Tibial nerve (tissue), 4 donors: ENCODE measurements at regions not wholly inside any gene's neighbourhood (a gene's known extent, or its start where the extent isn't known, plus 50 kb on each side); places are given as distances from the start of the nearest gene placed in this dataset.

Experiments
- DNase-seq, 2 donors: peaks; one replicate each; pipeline ENCODE4 v3.0.0-alpha.2; 2019; ENCODE audit warnings: low spot score in 2 of 2
- H3K27ac ChIP-seq, 4 donors: fragments of 200-600 bp; sonication (generic) in 3 of 4; one replicate each; pipeline ENCODE4 v1.5.1; 2017 to 2019; ENCODE audit warnings: mild to moderate bottlenecking in 1 of 4
- H3K27me3 ChIP-seq, 2 donors: fragments of 200-600 bp; sonication (generic) in 1 of 2; one replicate each; pipeline versions ENCODE4 v1.5.1 to v1.6.0; 2017 to 2019
- H3K36me3 ChIP-seq, 3 donors: fragments of 200-600 bp; sonication (generic); one replicate each; pipeline ENCODE4 v1.5.1; 2018 to 2019
- H3K4me1 ChIP-seq, 4 donors: fragments of 200-600 bp; sonication (generic) in 3 of 4; one replicate each; pipeline ENCODE4 v1.5.1; 2017 to 2019
- H3K4me3 ChIP-seq, 4 donors: fragments of 200-600 bp; sonication (generic) in 3 of 4; one replicate each; pipeline ENCODE4 v1.5.1; 2017 to 2019; ENCODE audit warnings: mild to moderate bottlenecking in 1 of 4, moderate library complexity in 1 of 4
- H3K9me3 ChIP-seq, 4 donors: fragments of 200-600 bp; sonication (generic) in 3 of 4; one replicate each; pipeline ENCODE4 v1.5.1; 2017 to 2019
- CTCF ChIP-seq, 5 experiments: fragments of 200-600 bp in 3 of 5; fragments of 450-650 bp in 2 of 5; sonication (generic) in 3 of 5; IDR thresholded peaks; one replicate each; pipeline ENCODE4 v1.5.1; 2016 to 2019; ENCODE audit warnings: antibody characterized with exemption in 5 of 5, mild to moderate bottlenecking in 3 of 5, moderate library complexity in 2 of 5
- EP300 ChIP-seq, 2 donors: sonication (generic); formaldehyde crosslinking; IDR thresholded peaks; one replicate each; pipeline ENCODE4 v1.6.1; 2017; ENCODE audit warnings: antibody characterized with exemption in 2 of 2, mild to moderate bottlenecking in 1 of 2
- POLR2A ChIP-seq, 2 donors: fragments of 450-650 bp; IDR thresholded peaks; one replicate each; pipeline ENCODE4 v1.6.1; 2017; ENCODE audit warnings: antibody characterized with exemption in 2 of 2, mild to moderate bottlenecking in 2 of 2, moderate library complexity in 2 of 2
- WGBS, 2 donors: methylation state at CpG; one replicate each; pipeline ENCODE4 v1.1.5; 2018; 5-methylcytosine and 5-hydroxymethylcytosine counted together

- H3K27me3 ChIP-seq: no peaks in the 10 kb centered on the region
- DNase-seq: no peak
- no peak overlapping the region for H3K4me3 ChIP-seq
- H3K27ac ChIP-seq: no peak overlapping the region
- no peak for TF ChIP-seq CTCF (IDR thresholded peaks at IDR 0.05)
- no peak for TF ChIP-seq EP300 (IDR thresholded peaks at IDR 0.05)
- no peaks in the 10 kb centered on the region for H3K9me3 ChIP-seq
- no peaks in the 10 kb centered on the region for H3K36me3 ChIP-seq
- H3K4me1 ChIP-seq: no peaks in the 10 kb centered on the region
Measured at GRCh38 chr15:89007989-89008388, 80.3 kb upstream of the ABHD2 start.

GRCh38 chr15:89009080-89009479 is 79.2 kb upstream of the ABHD2 start:
- Histone ChIP-seq H3K4me1 (no peaks in the 10 kb centered on the region), H3K36me3 (no peaks in the 10 kb centered on the region), H3K9me3 (no peaks in the 10 kb centered on the region), H3K4me3 (no peak overlapping the region), H3K27ac (no peak overlapping the region), H3K27me3 (no peaks in the 10 kb centered on the region)
- DNase-seq: no peak
- WGBS, 2 donors: 86 to 92% methylated on average over 6 of the region's 6 CpGs
- TF ChIP-seq EP300 (IDR thresholded peaks at IDR 0.05) (no peak), POLR2A (IDR thresholded peaks at IDR 0.05) (no peak), CTCF (IDR thresholded peaks at IDR 0.05) (no peak)

GRCh38 chr15:89015412-89016097 is 72.7 kb upstream of the ABHD2 start:
- Histone ChIP-seq H3K27me3 (no peaks in the 10 kb centered on the region), H3K27ac (peak overlapping the region in 1 of 4 donors; percentile 83), H3K4me1 (peaks cover 0 to 38% (median 12%) of the 10 kb centered on the region in 4 donors), H3K36me3 (no peaks in the 10 kb centered on the region), H3K4me3 (no peak overlapping the region), H3K9me3 (no peaks in the 10 kb centered on the region)
- DNase-seq: no peak
- WGBS, 2 donors: 92 to 95% methylated on average over 5 of the region's 5 CpGs
- TF ChIP-seq POLR2A (IDR thresholded peaks at IDR 0.05) (no peak), EP300 (IDR thresholded peaks at IDR 0.05) (no peak), CTCF (IDR thresholded peaks at IDR 0.05) (no peak)

- WGBS, 2 donors: 36 to 54% methylated on average over 10 of the region's 10 CpGs
- TF ChIP-seq POLR2A (IDR thresholded peaks at IDR 0.05) (no peak), EP300 (IDR thresholded peaks at IDR 0.05) (peak; percentile 7 to 55)
- Histone ChIP-seq H3K4me1 (peaks cover 0 to 38% (median 12%) of the 10 kb centered on the region in 4 donors), H3K36me3 (no peaks in the 10 kb centered on the region), H3K27ac (peak overlapping the region in 3 of 4 donors; percentile 14 to 83 (median 74)), H3K4me3 (no peak overlapping the region), H3K27me3 (no peaks in the 10 kb centered on the region), H3K9me3 (no peaks in the 10 kb centered on the region)
- peak in 1 of 2 donors; percentile 34 for DNase-seq
Measured at GRCh38 chr15:89016549-89017041, 71.7 kb upstream of the ABHD2 start.

- peak overlapping the region in 3 of 4 donors; percentile 15 to 46 (median 24) for H3K4me3 ChIP-seq
- TF ChIP-seq EP300 (IDR thresholded peaks at IDR 0.05): peak; percentile 12 to 73
- peak; percentile 65 to 84 (median 80) for TF ChIP-seq CTCF (IDR thresholded peaks at IDR 0.05)
- no peak for TF ChIP-seq POLR2A (IDR thresholded peaks at IDR 0.05)
- WGBS, 2 donors: 2% methylated on average over 37 to 38 of the region's 38 CpGs
- H3K27ac ChIP-seq: peak overlapping the region; percentile 14 to 83 (median 64)
- no peaks in the 10 kb centered on the region for H3K36me3 ChIP-seq
- no peaks in the 10 kb centered on the region for H3K27me3 ChIP-seq
- DNase-seq: peak; percentile 90 to 95
- no peaks in the 10 kb centered on the region for H3K9me3 ChIP-seq
- peaks cover 0 to 38% (median 12%) of the 10 kb centered on the region in 4 donors for H3K4me1 ChIP-seq
Measured at GRCh38 chr15:89017370-89018066, 70.7 kb upstream of the ABHD2 start.
